Skeletal muscle tissue (tissue), 3 donors: ENCODE measurements at regions not wholly inside any gene's neighbourhood (a gene's known extent, or its start where the extent isn't known, plus 50 kb on each side); places are given as distances from the start of the nearest gene placed in this dataset.
"Not testable (repeated sequence)": the region's sequence is repeated elsewhere in the genome, so short reads cannot be mapped to it uniquely, and the experiment has no call there.

Experiments used
- H3K27ac ChIP-seq: one replicate; pipeline ENCODE4 v1.7.0; 2013; ENCODE audit warnings: mild to moderate bottlenecking, low read depth, low read length, inconsistent platforms
- H3K27me3 ChIP-seq, 3 donors: one replicate each; pipeline ENCODE4 v1.7.0; 2013; ENCODE audit warnings: low read length in 3 of 3; ENCODE audit not compliant: control insufficient read depth in 3 of 3, insufficient read depth in 3 of 3
- H3K36me3 ChIP-seq, 3 donors: one replicate each; pipeline ENCODE4 v1.7.0; 2013; ENCODE audit warnings: low read length in 3 of 3; ENCODE audit not compliant: control insufficient read depth in 3 of 3, insufficient read depth in 3 of 3
- H3K4me1 ChIP-seq, 3 donors: one replicate each; pipeline ENCODE4 v1.7.0; 2013; ENCODE audit warnings: low read length in 3 of 3, mild to moderate bottlenecking in 3 of 3; ENCODE audit not compliant: control insufficient read depth in 3 of 3, insufficient read depth in 3 of 3
- H3K4me3 ChIP-seq, 3 donors: one replicate each; pipeline ENCODE4 v1.7.0; 2013; ENCODE audit warnings: low read length in 3 of 3
- H3K9ac ChIP-seq, 3 donors: one replicate each; pipeline ENCODE4 v1.7.0; 2013; ENCODE audit warnings: low read length in 3 of 3, mild to moderate bottlenecking in 3 of 3, moderate library complexity in 2 of 3, low read depth in 1 of 3
- H3K9me3 ChIP-seq, 3 donors: one replicate each; pipeline ENCODE4 v1.7.0; 2013; ENCODE audit warnings: low read length in 3 of 3; ENCODE audit not compliant: control insufficient read depth in 3 of 3
- donor health status: Osteomylitis.

GRCh38 chr2:87410371-87410770, 337.5 kb upstream of the PLGLB2 start:
- H3K4me1 ChIP-seq, H3K9ac ChIP-seq, H3K27ac ChIP-seq, H3K4me3 ChIP-seq, H3K27me3 ChIP-seq, H3K36me3 ChIP-seq, H3K9me3 ChIP-seq: not testable (repeated sequence)

GRCh38 chr2:87412036-87412820, 335.7 kb upstream of the PLGLB2 start:
- not testable (repeated sequence) for H3K9me3 ChIP-seq, H3K36me3 ChIP-seq, H3K27ac ChIP-seq, H3K27me3 ChIP-seq, H3K9ac ChIP-seq, H3K4me3 ChIP-seq, H3K4me1 ChIP-seq

DNA sequence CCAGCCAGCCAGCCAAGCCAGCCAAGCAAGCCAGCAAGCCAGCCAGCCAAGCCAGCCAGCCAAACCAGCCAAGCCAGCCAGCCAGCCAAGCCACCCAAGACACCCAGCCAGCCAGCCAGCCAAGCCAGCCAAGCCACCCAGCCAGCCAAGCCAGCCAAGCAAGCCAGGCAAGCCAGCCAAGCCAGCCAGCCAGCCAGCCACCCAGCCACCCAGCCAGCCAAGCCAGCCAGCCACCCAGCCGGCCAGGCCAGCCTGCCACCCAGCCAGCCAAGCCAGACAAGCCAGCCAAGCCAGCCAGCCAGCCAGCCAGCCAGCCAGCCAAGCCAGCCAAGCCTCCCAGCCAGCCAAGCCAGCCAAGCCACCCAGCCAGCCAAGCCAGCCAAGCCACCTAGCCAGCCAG, 333.6 kb upstream of the PLGLB2 start:
- not testable (repeated sequence) for H3K36me3 ChIP-seq, H3K27me3 ChIP-seq, H3K4me1 ChIP-seq, H3K4me3 ChIP-seq, H3K9ac ChIP-seq, H3K9me3 ChIP-seq, H3K27ac ChIP-seq

- H3K27ac ChIP-seq, H3K4me3 ChIP-seq, H3K9ac ChIP-seq, H3K36me3 ChIP-seq, H3K27me3 ChIP-seq, H3K4me1 ChIP-seq, H3K9me3 ChIP-seq: not testable (repeated sequence)
Measured at GRCh38 chr2:87414795-87415570, 332.9 kb upstream of the PLGLB2 start.

- H3K9me3 ChIP-seq, H3K27me3 ChIP-seq, H3K36me3 ChIP-seq, H3K4me3 ChIP-seq, H3K4me1 ChIP-seq, H3K9ac ChIP-seq, H3K27ac ChIP-seq: not testable (repeated sequence)
Measured at GRCh38 chr2:87415586-87416265, 332.2 kb upstream of the PLGLB2 start.

- not testable (repeated sequence) for H3K4me1 ChIP-seq, H3K27ac ChIP-seq, H3K9ac ChIP-seq, H3K27me3 ChIP-seq, H3K9me3 ChIP-seq, H3K36me3 ChIP-seq, H3K4me3 ChIP-seq
Measured at GRCh38 chr2:87416266-87416592, 331.7 kb upstream of the PLGLB2 start.

DNA sequence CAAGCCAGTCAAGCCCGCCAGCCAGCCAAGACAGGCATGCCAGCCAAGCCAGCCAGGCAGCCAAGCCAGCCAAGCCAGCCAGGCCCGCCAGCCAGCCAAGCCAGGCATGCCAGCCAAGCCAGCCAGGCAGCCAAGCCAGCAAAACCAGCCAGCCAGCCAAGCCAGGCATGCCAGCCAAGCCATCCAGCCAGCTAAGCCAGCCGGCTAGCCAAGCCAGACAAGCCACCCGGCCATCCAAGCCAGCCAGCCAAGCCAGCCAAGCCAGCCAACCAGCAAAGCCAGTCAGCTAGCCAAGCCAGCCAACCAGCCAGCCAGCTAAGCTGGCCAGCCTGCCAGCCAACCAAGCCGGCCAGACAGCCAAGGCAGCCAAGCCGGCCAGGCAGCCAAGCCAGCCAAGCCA, 330.7 kb upstream of the PLGLB2 start:
- not testable (repeated sequence) for H3K9ac ChIP-seq, H3K9me3 ChIP-seq, H3K4me3 ChIP-seq, H3K4me1 ChIP-seq, H3K27ac ChIP-seq, H3K36me3 ChIP-seq, H3K27me3 ChIP-seq

DNA sequence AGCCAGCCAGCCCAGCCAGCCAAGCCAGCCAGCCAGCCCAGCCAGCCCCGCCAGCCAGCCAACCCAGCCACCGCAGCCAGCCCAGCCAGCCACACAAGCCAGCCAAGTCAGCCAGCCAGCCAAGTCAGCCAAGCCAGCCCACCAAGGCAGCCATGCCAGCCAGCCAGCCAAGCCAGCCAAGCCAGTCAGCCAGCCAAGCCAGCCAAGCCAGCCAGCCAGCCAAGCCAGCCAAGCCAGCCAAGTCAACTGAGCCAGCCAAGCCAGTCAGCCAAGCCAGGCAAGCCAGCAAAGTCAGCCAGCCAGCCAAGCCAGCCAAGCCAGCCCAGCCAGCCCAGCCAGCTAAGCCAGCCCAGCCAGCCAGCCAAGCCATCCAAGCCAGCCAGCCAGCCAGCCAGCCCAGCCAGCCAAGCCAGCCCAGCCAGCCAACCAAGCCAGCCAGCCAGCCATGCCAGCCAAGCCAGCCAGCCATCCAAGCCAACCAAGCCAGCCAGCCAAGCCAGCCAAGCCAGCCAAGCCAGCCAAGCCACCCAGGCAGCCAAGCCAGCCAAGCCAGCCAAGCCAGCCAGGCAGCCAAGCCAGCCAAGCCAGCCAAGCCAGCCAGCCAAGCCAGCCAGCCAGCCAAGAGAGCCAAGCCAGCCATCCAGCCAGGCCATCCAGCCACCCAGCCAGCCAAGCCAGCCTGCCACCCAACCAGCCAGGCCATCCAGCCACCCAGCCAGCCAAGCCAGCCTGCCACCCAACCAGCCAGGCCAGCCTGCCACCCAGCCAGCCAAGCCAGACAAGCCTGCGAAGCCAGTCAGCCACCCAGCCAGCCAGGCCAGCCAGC, 329.9 kb upstream of the PLGLB2 start:
- not testable (repeated sequence) for H3K4me3 ChIP-seq, H3K27me3 ChIP-seq, H3K27ac ChIP-seq, H3K36me3 ChIP-seq, H3K9me3 ChIP-seq, H3K4me1 ChIP-seq, H3K9ac ChIP-seq

GRCh38 chr2:87418823-87419822, 328.8 kb upstream of the PLGLB2 start:
- H3K27me3 ChIP-seq, H3K9ac ChIP-seq, H3K4me1 ChIP-seq, H3K4me3 ChIP-seq, H3K27ac ChIP-seq, H3K9me3 ChIP-seq, H3K36me3 ChIP-seq: not testable (repeated sequence)
